ENCODE measurements at regions not wholly inside any gene's neighbourhood (a gene's known extent, or its start where the extent isn't known, plus 50 kb on each side); places are given as distances from the start of the nearest gene placed in this dataset.

- no peak for DNase-seq
These were observed 108.1 kb downstream of the GNAT3 start for GRCh38 chr7:80403686-80404241.

GRCh38 chr7:80401708-80402107 is 110.2 kb downstream of the GNAT3 start:
- no peak for DNase-seq

- DNase-seq: peak; percentile 54
These were observed 118.1 kb downstream of the GNAT3 start for GRCh38 chr7:80393786-80394185.

- DNase-seq: no peak
These were observed 119.4 kb downstream of the GNAT3 start for GRCh38 chr7:80392229-80393169.

- DNase-seq: no peak
These were observed 124.2 kb downstream of the GNAT3 start for GRCh38 chr7:80387634-80388193.

- DNase-seq: no peak
These were observed 125.2 kb downstream of the GNAT3 start for GRCh38 chr7:80386686-80387085.

GRCh38 chr7:80385508-80385907 is 126.4 kb downstream of the GNAT3 start:
- no peak for DNase-seq

- DNase-seq: no peak
These were observed 130.9 kb downstream of the GNAT3 start for GRCh38 chr7:80380957-80381356.

- DNase-seq: no peak
These were observed 132.6 kb downstream of the GNAT3 start for GRCh38 chr7:80379034-80379982.

GRCh38 chr7:80374321-80374720 is 137.5 kb downstream of the GNAT3 start:
- DNase-seq: no peak

GRCh38 chr7:80373429-80374032 is 138.3 kb downstream of the GNAT3 start:
- DNase-seq: no peak

- no peak for DNase-seq
These were observed 139.4 kb downstream of the GNAT3 start for GRCh38 chr7:80372415-80372814.

- no peak for DNase-seq
These were observed 141.3 kb downstream of the GNAT3 start for GRCh38 chr7:80370587-80370986.

GRCh38 chr7:80369321-80369720 is 142.5 kb downstream of the GNAT3 start:
- DNase-seq: no peak

GRCh38 chr7:80362677-80363076 is 149.2 kb downstream of the GNAT3 start:
- no peak for DNase-seq

GRCh38 chr7:80362010-80362618 is 149.8 kb downstream of the GNAT3 start:
- no peak for DNase-seq

GRCh38 chr7:80359476-80359875 is 152.4 kb downstream of the GNAT3 start:
- no peak for DNase-seq

GRCh38 chr7:80359029-80359428 is 152.8 kb downstream of the GNAT3 start:
- DNase-seq: no peak

GRCh38 chr7:80357530-80357929 is 154.3 kb downstream of the GNAT3 start:
- no peak for DNase-seq

GRCh38 chr7:80350430-80350829 is 161.4 kb downstream of the GNAT3 start:
- DNase-seq: no peak

- no peak for DNase-seq
These were observed 163.6 kb downstream of the GNAT3 start for GRCh38 chr7:80348223-80348622.

GRCh38 chr7:80347173-80347572 is 164.7 kb downstream of the GNAT3 start:
- no peak for DNase-seq

Measured in NCI-H187 treated with DMSO at 0.1 percent for 48 hours (cell line).